Loucy (cell line): ENCODE measurements at regions not wholly inside any gene's neighbourhood (a gene's known extent, or its start where the extent isn't known, plus 50 kb on each side); places are given as distances from the start of the nearest gene placed in this dataset.

Experiments used
- EZH2phosphoT487 ChIP-seq: fragments of 200-600 bp; IDR thresholded peaks from 2 replicates; pipeline ENCODE4 v1.6.1; 2018; ENCODE audit warnings: antibody characterized with exemption, mild to moderate bottlenecking, moderate library complexity, borderline replicate concordance
- TF ChIP-seq, protein P1 (sequence below): fragments of 200-600 bp; sonication (generic); conservative IDR thresholded peaks from 2 replicates; pipeline ENCODE4 v1.5.1; 2014; ENCODE audit warnings: mild to moderate bottlenecking, antibody characterized with exemption, low read length

GRCh38 chr9:129454467-129455067, 166.3 kb downstream of the C9orf50 start:
- TF ChIP-seq, protein P1, sequence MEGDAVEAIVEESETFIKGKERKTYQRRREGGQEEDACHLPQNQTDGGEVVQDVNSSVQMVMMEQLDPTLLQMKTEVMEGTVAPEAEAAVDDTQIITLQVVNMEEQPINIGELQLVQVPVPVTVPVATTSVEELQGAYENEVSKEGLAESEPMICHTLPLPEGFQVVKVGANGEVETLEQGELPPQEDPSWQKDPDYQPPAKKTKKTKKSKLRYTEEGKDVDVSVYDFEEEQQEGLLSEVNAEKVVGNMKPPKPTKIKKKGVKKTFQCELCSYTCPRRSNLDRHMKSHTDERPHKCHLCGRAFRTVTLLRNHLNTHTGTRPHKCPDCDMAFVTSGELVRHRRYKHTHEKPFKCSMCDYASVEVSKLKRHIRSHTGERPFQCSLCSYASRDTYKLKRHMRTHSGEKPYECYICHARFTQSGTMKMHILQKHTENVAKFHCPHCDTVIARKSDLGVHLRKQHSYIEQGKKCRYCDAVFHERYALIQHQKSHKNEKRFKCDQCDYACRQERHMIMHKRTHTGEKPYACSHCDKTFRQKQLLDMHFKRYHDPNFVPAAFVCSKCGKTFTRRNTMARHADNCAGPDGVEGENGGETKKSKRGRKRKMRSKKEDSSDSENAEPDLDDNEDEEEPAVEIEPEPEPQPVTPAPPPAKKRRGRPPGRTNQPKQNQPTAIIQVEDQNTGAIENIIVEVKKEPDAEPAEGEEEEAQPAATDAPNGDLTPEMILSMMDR, result no peak
- TF ChIP-seq EZH2phosphoT487, result no peak
